Mesenchymal stem cell (in vitro differentiated cells and primary cell): ENCODE measurements at regions not wholly inside any gene's neighbourhood (a gene's known extent, or its start where the extent isn't known, plus 50 kb on each side); places are given as distances from the start of the nearest gene placed in this dataset.

Source experiments
- DNase-seq: peaks from one replicate; pipeline ENCODE4 v3.0.0-alpha.2; 2013
- H2AFZ ChIP-seq: one replicate; pipeline ENCODE4 v1.6.1; 2013; ENCODE audit warnings: low read depth, mild to moderate bottlenecking, control low read depth, inconsistent platforms, low read length, moderate library complexity
- H2AK5ac ChIP-seq: 2 replicates; pipeline ENCODE4 v1.6.1; 2013; ENCODE audit warnings: low read length, moderate library complexity, mild to moderate bottlenecking, inconsistent platforms; ENCODE audit not compliant: severe bottlenecking
- H2BK120ac ChIP-seq: one replicate; pipeline ENCODE4 v1.6.1; 2013; ENCODE audit warnings: low read depth, mild to moderate bottlenecking, inconsistent platforms, low read length, moderate library complexity
- H2BK12ac ChIP-seq, 2 experiments: one replicate each; pipeline ENCODE4 v1.6.1; 2013; ENCODE audit warnings: inconsistent platforms in 2 of 2, low read length in 2 of 2, mild to moderate bottlenecking in 2 of 2, moderate library complexity in 2 of 2, control low read depth in 1 of 2
- H2BK15ac ChIP-seq: one replicate; pipeline ENCODE4 v1.6.1; 2013; ENCODE audit warnings: mild to moderate bottlenecking, low read depth, inconsistent platforms; ENCODE audit not compliant: poor library complexity, severe bottlenecking
- H2BK5ac ChIP-seq: 2 replicates; pipeline ENCODE4 v1.6.1; 2013; ENCODE audit warnings: low read depth, mild to moderate bottlenecking, low read length, control low read depth, inconsistent platforms; ENCODE audit not compliant: poor library complexity, severe bottlenecking
- H3K14ac ChIP-seq, 2 experiments: one replicate each; pipeline ENCODE4 v1.6.1; 2013; ENCODE audit warnings: inconsistent platforms in 2 of 2, low read length in 2 of 2, control low read depth in 1 of 2, mild to moderate bottlenecking in 1 of 2, moderate library complexity in 1 of 2
- H3K18ac ChIP-seq, 2 experiments: one replicate each; pipeline ENCODE4 v1.6.1; 2013; ENCODE audit warnings: inconsistent platforms in 2 of 2, low read length in 2 of 2, control low read depth in 1 of 2, low read depth in 1 of 2, mild to moderate bottlenecking in 1 of 2
- H3K23ac ChIP-seq, 2 experiments: one replicate each; pipeline ENCODE4 v1.6.1; 2013; ENCODE audit warnings: inconsistent platforms in 2 of 2, low read length in 2 of 2, mild to moderate bottlenecking in 2 of 2, moderate library complexity in 2 of 2, control low read depth in 1 of 2
- H3K27ac ChIP-seq: 2 replicates; pipeline ENCODE4 v1.5.1; 2013; ENCODE audit warnings: mild to moderate bottlenecking, moderate library complexity, low read length, control low read depth, inconsistent platforms; ENCODE audit not compliant: poor library complexity, severe bottlenecking
- H3K27me3 ChIP-seq, 2 experiments: 2 replicates each; pipeline versions ENCODE4 v1.6.1 to v1.7.0; 2013; ENCODE audit warnings: low read length in 2 of 2, mild to moderate bottlenecking in 2 of 2, moderate library complexity in 2 of 2, control low read depth in 1 of 2, inconsistent platforms in 1 of 2; ENCODE audit not compliant: control insufficient read depth in 1 of 2, insufficient read depth in 1 of 2
- H3K36me3 ChIP-seq, 2 experiments: 2 replicates each; pipeline versions ENCODE4 v1.6.1 to v1.7.0; 2013; ENCODE audit warnings: low read length in 2 of 2, control low read depth in 1 of 2, inconsistent platforms in 1 of 2, low read depth in 1 of 2, mild to moderate bottlenecking in 1 of 2; ENCODE audit not compliant: insufficient read depth in 2 of 2, control insufficient read depth in 1 of 2
- H3K4ac ChIP-seq, 2 experiments: one replicate each; pipeline ENCODE4 v1.6.1; 2013; ENCODE audit warnings: inconsistent platforms in 2 of 2, low read length in 2 of 2, mild to moderate bottlenecking in 2 of 2, moderate library complexity in 2 of 2, control low read depth in 1 of 2, low read depth in 1 of 2
- H3K4me1 ChIP-seq: 2 replicates; pipeline ENCODE4 v1.6.1; 2013; ENCODE audit warnings: low read depth, low read length, control low read depth; ENCODE audit not compliant: control insufficient read depth, insufficient read depth
- H3K4me2 ChIP-seq: 2 replicates; pipeline ENCODE4 v1.6.1; 2013; ENCODE audit warnings: low read length, mild to moderate bottlenecking, inconsistent platforms; ENCODE audit not compliant: poor library complexity, severe bottlenecking
- H3K4me3 ChIP-seq, 2 experiments: 2 replicates each; pipeline versions ENCODE4 v1.5.1 to v1.7.0; 2013; ENCODE audit warnings: low read length in 2 of 2, mild to moderate bottlenecking in 2 of 2, control low read depth in 1 of 2, low read depth in 1 of 2; ENCODE audit not compliant: insufficient read depth in 1 of 2
- H3K79me1 ChIP-seq: replicated peaks from 2 replicates; pipeline ENCODE4 v1.6.1; 2013; ENCODE audit warnings: mild to moderate bottlenecking, control low read depth, low read length, inconsistent platforms; ENCODE audit not compliant: poor library complexity, severe bottlenecking
- H3K9ac ChIP-seq: 2 replicates; pipeline ENCODE4 v1.7.0; 2013; ENCODE audit warnings: mild to moderate bottlenecking, low read length, moderate library complexity
- H3K9me3 ChIP-seq: 2 replicates; pipeline ENCODE4 v1.7.0; 2013; ENCODE audit warnings: mild to moderate bottlenecking, low read length; ENCODE audit not compliant: control insufficient read depth
- H4K8ac ChIP-seq: one replicate; pipeline ENCODE4 v1.6.1; 2013; ENCODE audit warnings: inconsistent platforms, mild to moderate bottlenecking, low read length, moderate library complexity
- H4K91ac ChIP-seq: one replicate; pipeline ENCODE4 v1.6.1; 2013; ENCODE audit warnings: mild to moderate bottlenecking, low read length, inconsistent platforms
- WGBS: methylation state at CpG from one replicate; pipeline ENCODE4 v1.1.7; 2013; ENCODE audit warnings: mixed read lengths; 5-methylcytosine and 5-hydroxymethylcytosine counted together

- peaks cover 18% of the 10 kb centered on the region for H3K9me3 ChIP-seq
- H3K4me3 ChIP-seq: no peak overlapping the region
- H4K8ac ChIP-seq: no peak overlapping the region
- no peak overlapping the region for H2BK15ac ChIP-seq
- no peaks in the 10 kb centered on the region for H3K4me1 ChIP-seq
- peaks cover 0 to 46% of the 10 kb centered on the region in 2 experiments for H3K27me3 ChIP-seq
- no peak overlapping the region for H3K27ac ChIP-seq
- no peak overlapping the region for H2BK120ac ChIP-seq
- no peak overlapping the region for H2BK5ac ChIP-seq
- H3K4ac ChIP-seq: no peak overlapping the region
- no peak for DNase-seq
- H3K18ac ChIP-seq: no peak overlapping the region
- no peak overlapping the region for H3K23ac ChIP-seq
- H2AFZ ChIP-seq: no peak overlapping the region
- H3K14ac ChIP-seq: no peak overlapping the region
- no peak overlapping the region for H3K4me2 ChIP-seq
- no peak overlapping the region for H2BK12ac ChIP-seq
- H3K9ac ChIP-seq: no peak overlapping the region
- H2AK5ac ChIP-seq: no peak overlapping the region
- H3K79me1 ChIP-seq: no peaks in the 10 kb centered on the region
- no peaks in the 10 kb centered on the region for H3K36me3 ChIP-seq
- WGBS: 78% methylated on average over 5 of the region's 5 CpGs
- no peak overlapping the region for H4K91ac ChIP-seq
Observed at GRCh38 chr2:239772721-239773120, 252.4 kb downstream of the NDUFA10 start.

- Histone ChIP-seq H2AK5ac (no peak overlapping the region), H2AFZ (no peak overlapping the region), H3K9ac (no peak overlapping the region), H2BK5ac (no peak overlapping the region), H4K91ac (no peak overlapping the region), H2BK120ac (no peak overlapping the region), H3K4me2 (no peak overlapping the region), H3K36me3 (no peaks in the 10 kb centered on the region), H3K23ac (no peak overlapping the region), H3K14ac (no peak overlapping the region), H3K18ac (no peak overlapping the region), H3K27me3 (peaks cover 0 to 43% of the 10 kb centered on the region in 2 experiments), H3K79me1 (no peaks in the 10 kb centered on the region), H4K8ac (no peak overlapping the region), H3K4me3 (no peak overlapping the region), H3K9me3 (peaks cover 18% of the 10 kb centered on the region), H3K4ac (no peak overlapping the region), H3K4me1 (no peaks in the 10 kb centered on the region), H2BK15ac (no peak overlapping the region), H3K27ac (no peak overlapping the region), H2BK12ac (no peak overlapping the region)
- WGBS: 86% methylated on average over 7 of the region's 7 CpGs
- DNase-seq: no peak
Observed at GRCh38 chr2:239770246-239770639, 254.9 kb downstream of the NDUFA10 start.

- Histone ChIP-seq H2BK12ac (no peak overlapping the region), H3K4me3 (no peak overlapping the region), H3K4me1 (no peaks in the 10 kb centered on the region), H3K9ac (no peak overlapping the region), H3K9me3 (peaks cover 18% of the 10 kb centered on the region), H3K18ac (no peak overlapping the region), H2BK15ac (no peak overlapping the region), H4K91ac (no peak overlapping the region), H3K4me2 (no peak overlapping the region), H4K8ac (no peak overlapping the region), H2BK5ac (no peak overlapping the region), H3K4ac (no peak overlapping the region), H3K23ac (no peak overlapping the region), H2BK120ac (no peak overlapping the region), H3K27me3 (peaks cover 0 to 38% of the 10 kb centered on the region in 2 experiments), H2AK5ac (no peak overlapping the region), H2AFZ (no peak overlapping the region), H3K79me1 (no peaks in the 10 kb centered on the region), H3K27ac (no peak overlapping the region), H3K36me3 (no peaks in the 10 kb centered on the region), H3K14ac (no peak overlapping the region)
- DNase-seq: no peak
- WGBS: 86% methylated on average over 18 of the region's 18 CpGs
Observed at GRCh38 chr2:239769554-239770245, 255.4 kb downstream of the NDUFA10 start.

GRCh38 chr2:239768907-239769553 lies 256.1 kb downstream of the NDUFA10 start:
- Histone ChIP-seq H2BK15ac (no peak overlapping the region), H3K9me3 (peaks cover 18% of the 10 kb centered on the region), H2BK120ac (no peak overlapping the region), H3K4ac (no peak overlapping the region), H3K27ac (no peak overlapping the region), H3K36me3 (no peaks in the 10 kb centered on the region), H3K4me1 (no peaks in the 10 kb centered on the region), H3K4me2 (no peak overlapping the region), H3K23ac (no peak overlapping the region), H3K79me1 (no peaks in the 10 kb centered on the region), H4K91ac (no peak overlapping the region), H3K9ac (no peak overlapping the region), H2BK5ac (no peak overlapping the region), H3K27me3 (peaks cover 0 to 35% of the 10 kb centered on the region in 2 experiments), H3K14ac (no peak overlapping the region), H4K8ac (no peak overlapping the region), H2BK12ac (no peak overlapping the region), H2AK5ac (no peak overlapping the region), H2AFZ (no peak overlapping the region), H3K18ac (no peak overlapping the region), H3K4me3 (no peak overlapping the region)
- no peak for DNase-seq
- WGBS: 75% methylated on average over 9 of the region's 10 CpGs
